ENCODE measurements at regions not wholly inside any gene's neighbourhood (a gene's known extent, or its start where the extent isn't known, plus 50 kb on each side); places are given as distances from the start of the nearest gene placed in this dataset.

GRCh38 chr12:22990501-22990900 lies 365.5 kb downstream of the ETNK1 start:
- H3K4me3 ChIP-seq: no peak overlapping the region
- H3K27me3 ChIP-seq: no peaks in the 10 kb centered on the region
- H3K4me1 ChIP-seq: no peaks in the 10 kb centered on the region
- no peak for TF ChIP-seq POLR2A (IDR thresholded peaks at IDR 0.05)
- TF ChIP-seq CTCF (IDR thresholded peaks at IDR 0.05): no peak
- no peaks in the 10 kb centered on the region for H3K9me3 ChIP-seq
- no peak for DNase-seq
- H3K36me3 ChIP-seq (replicated peaks in 1 of 2; ENCODE audit: insufficient read depth in 1 of 2, low read depth in 2 of 2): no peaks in the 10 kb centered on the region
- 50 to 53% methylated on average over 1 of the region's 1 CpG for WGBS, 2 donors
- no peak for ATAC-seq
- intact Hi-C loops (cut with DNase I): no loop called here
- H3K27ac ChIP-seq: no peak overlapping the region

GRCh38 chr12:22991250-22991844 lies 366.4 kb downstream of the ETNK1 start:
- WGBS, 2 donors: 59 to 75% methylated on average over 3 of the region's 3 CpGs
- no peak for DNase-seq
- TF ChIP-seq CTCF (IDR thresholded peaks at IDR 0.05) (no peak), POLR2A (IDR thresholded peaks at IDR 0.05) (no peak)

GRCh38 chr12:22993609-22994315 lies 368.8 kb downstream of the ETNK1 start:
- no peaks in the 10 kb centered on the region for H3K27me3 ChIP-seq
- H3K36me3 ChIP-seq (replicated peaks in 1 of 2; ENCODE audit: insufficient read depth in 1 of 2, low read depth in 2 of 2): no peaks in the 10 kb centered on the region
- no peak overlapping the region for H3K4me3 ChIP-seq
- ATAC-seq: no peak
- intact Hi-C loops (cut with DNase I): no loop called here
- TF ChIP-seq POLR2A (IDR thresholded peaks at IDR 0.05): no peak
- no peak for TF ChIP-seq CTCF (IDR thresholded peaks at IDR 0.05)
- no peak for DNase-seq
- H3K27ac ChIP-seq: no peak overlapping the region
- no peaks in the 10 kb centered on the region for H3K9me3 ChIP-seq
- H3K4me1 ChIP-seq: no peaks in the 10 kb centered on the region
- WGBS, 2 donors: 36 to 46% methylated on average over 4 of the region's 4 CpGs

More at GRCh38 chr12:22991250-22991844, 366.4 kb downstream of the ETNK1 start:
- H3K4me1 ChIP-seq: no peaks in the 10 kb centered on the region
- no peaks in the 10 kb centered on the region for H3K9me3 ChIP-seq
- intact Hi-C loops (cut with DNase I): no loop called here
- no peak overlapping the region for H3K27ac ChIP-seq
- no peak overlapping the region for H3K4me3 ChIP-seq
- no peaks in the 10 kb centered on the region for H3K36me3 ChIP-seq (replicated peaks in 1 of 2; ENCODE audit: insufficient read depth in 1 of 2, low read depth in 2 of 2)
- ATAC-seq: no peak
- no peaks in the 10 kb centered on the region for H3K27me3 ChIP-seq

GRCh38 chr12:22994316-22994675 lies 369.3 kb downstream of the ETNK1 start:
- 53 to 57% methylated on average over 3 of the region's 3 CpGs for whole genome bisulfite sequencing, 2 donors
- no peaks in the 10 kb centered on the region for H3K4me1 ChIP-seq
- no peaks in the 10 kb centered on the region for H3K36me3 ChIP-seq (replicated peaks in 1 of 2; ENCODE audit: insufficient read depth in 1 of 2, low read depth in 2 of 2)
- no peak overlapping the region for H3K27ac ChIP-seq
- ATAC-seq: no peak
- H3K9me3 ChIP-seq: no peaks in the 10 kb centered on the region
- H3K4me3 ChIP-seq: no peak overlapping the region
- intact Hi-C loops (cut with DNase I): no loop called here
- H3K27me3 ChIP-seq: no peaks in the 10 kb centered on the region
- TF ChIP-seq POLR2A (IDR thresholded peaks at IDR 0.05): no peak
- no peak for TF ChIP-seq CTCF (IDR thresholded peaks at IDR 0.05)
- DNase-seq: no peak

- Histone ChIP-seq H3K9me3 (no peaks in the 10 kb centered on the region), H3K27ac (no peak overlapping the region), H3K4me3 (no peak overlapping the region), H3K4me1 (no peaks in the 10 kb centered on the region), H3K27me3 (no peaks in the 10 kb centered on the region), H3K36me3 (replicated peaks in 1 of 2; ENCODE audit: insufficient read depth in 1 of 2, low read depth in 2 of 2) (no peaks in the 10 kb centered on the region)
- DNase-seq: no peak
- intact Hi-C loops (cut with DNase I): no loop called here
- TF ChIP-seq CTCF (IDR thresholded peaks at IDR 0.05): no peak
- TF ChIP-seq POLR2A (IDR thresholded peaks at IDR 0.05): no peak
- ATAC-seq: no peak
- 45% methylated on average over 3 of the region's 3 CpGs for WGBS, 2 donors
Observed at GRCh38 chr12:23001487-23001886, 376.5 kb downstream of the ETNK1 start.
